ENCODE measurements at regions not wholly inside any gene's neighbourhood (a gene's known extent, or its start where the extent isn't known, plus 50 kb on each side); places are given as distances from the start of the nearest gene placed in this dataset.
A peak's percentile ranks its signal among the peaks of the same experiment; 100 is the strongest.

GRCh38 chr10:121128164-121128563, 277.0 kb downstream of the WDR11 start:
- H3K27me3 ChIP-seq: no peaks in the 10 kb centered on the region
- intact Hi-C loops (cut with DNase I; ENCODE audit: low total_unique reads) (no loop called here), in situ Hi-C loops (cut with MboI; ENCODE audit: low pct_ligation_motif_present in 1 of 4, low pct_unique_long_range_greater_than_20kb in 1 of 4, low sequenced_read_pairs in 3 of 4) (no loop called here)
- no peaks in the 10 kb centered on the region for H3K36me3 ChIP-seq
- DNase-seq: no peak
- TF ChIP-seq POLR2AphosphoS5 (IDR thresholded peaks at IDR 0.05) (no peak), EP300 (IDR thresholded peaks at IDR 0.05; ENCODE audit: low read depth) (no peak), POLR2A (IDR thresholded peaks at IDR 0.05) (no peak), CTCF (IDR thresholded peaks at IDR 0.05) (no peak)
- H3K9me3 ChIP-seq: no peaks in the 10 kb centered on the region
- H3K4me1 ChIP-seq: no peaks in the 10 kb centered on the region
- WGBS, 2 donors (ENCODE audit: low coverage in 1 of 2): 76 to 81% methylated on average over 9 to 10 of the region's 10 CpGs
- H3K27ac ChIP-seq: peak overlapping the region in 2 of 4 donors; percentile 17 to 36
- H3K4me3 ChIP-seq: no peak overlapping the region

- H3K27ac ChIP-seq: no peak overlapping the region
- H3K27me3 ChIP-seq: no peaks in the 10 kb centered on the region
- H3K4me1 ChIP-seq: no peaks in the 10 kb centered on the region
- no peaks in the 10 kb centered on the region for H3K36me3 ChIP-seq
- no peak overlapping the region for H3K4me3 ChIP-seq
- no peak for TF ChIP-seq POLR2AphosphoS5 (IDR thresholded peaks at IDR 0.05)
- TF ChIP-seq CTCF (IDR thresholded peaks at IDR 0.05): no peak
- TF ChIP-seq POLR2A (IDR thresholded peaks at IDR 0.05): no peak
- DNase-seq: no peak
- in situ Hi-C loops (cut with MboI; ENCODE audit: low pct_ligation_motif_present in 1 of 4, low pct_unique_long_range_greater_than_20kb in 1 of 4, low sequenced_read_pairs in 3 of 4) (no loop called here), intact Hi-C loops (cut with DNase I; ENCODE audit: low total_unique reads) (no loop called here)
- WGBS, 2 donors (ENCODE audit: low coverage in 1 of 2): 86% methylated on average over 5 of the region's 5 CpGs; no CpG with 5 or more reads in 1 of the 2 donors
- H3K9me3 ChIP-seq: no peaks in the 10 kb centered on the region
These were observed 278.1 kb downstream of the WDR11 start for GRCh38 chr10:121129266-121129665.

GRCh38 chr10:121130382-121130781, 279.2 kb downstream of the WDR11 start:
- no peaks in the 10 kb centered on the region for H3K9me3 ChIP-seq
- H3K36me3 ChIP-seq: no peaks in the 10 kb centered on the region
- no peak for TF ChIP-seq POLR2A (IDR thresholded peaks at IDR 0.05)
- no peak for TF ChIP-seq POLR2AphosphoS5 (IDR thresholded peaks at IDR 0.05)
- TF ChIP-seq CTCF (IDR thresholded peaks at IDR 0.05): no peak
- no peak for TF ChIP-seq EP300 (IDR thresholded peaks at IDR 0.05; ENCODE audit: low read depth)
- no peaks in the 10 kb centered on the region for H3K27me3 ChIP-seq
- DNase-seq: no peak
- no peak overlapping the region for H3K4me3 ChIP-seq
- no peaks in the 10 kb centered on the region for H3K4me1 ChIP-seq
- 93% methylated on average over 5 of the region's 5 CpGs; no CpG with 5 or more reads in 1 of the 2 donors for WGBS, 2 donors (ENCODE audit: low coverage in 1 of 2)
- H3K27ac ChIP-seq: no peak overlapping the region
- in situ Hi-C loops (cut with MboI; ENCODE audit: low pct_ligation_motif_present in 1 of 4, low pct_unique_long_range_greater_than_20kb in 1 of 4, low sequenced_read_pairs in 3 of 4): no loop called here
- intact Hi-C loops (cut with DNase I; ENCODE audit: low total_unique reads): no loop called here

- WGBS, 2 donors (ENCODE audit: low coverage in 1 of 2): 83% methylated on average over 4 to 5 of the region's 5 CpGs
These were observed 279.9 kb downstream of the WDR11 start for GRCh38 chr10:121131014-121131413.

More at GRCh38 chr10:121131014-121131413, 279.9 kb downstream of the WDR11 start:
- intact Hi-C loops (cut with DNase I; ENCODE audit: low total_unique reads): no loop called here
- Histone ChIP-seq H3K27ac (no peak overlapping the region), H3K9me3 (no peaks in the 10 kb centered on the region), H3K4me3 (no peak overlapping the region), H3K36me3 (no peaks in the 10 kb centered on the region), H3K27me3 (no peaks in the 10 kb centered on the region), H3K4me1 (no peaks in the 10 kb centered on the region)
- in situ Hi-C loops (cut with MboI; ENCODE audit: low pct_ligation_motif_present in 1 of 4, low pct_unique_long_range_greater_than_20kb in 1 of 4, low sequenced_read_pairs in 3 of 4): no loop called here
- no peak for TF ChIP-seq CTCF (IDR thresholded peaks at IDR 0.05)
- TF ChIP-seq EP300 (IDR thresholded peaks at IDR 0.05; ENCODE audit: low read depth): no peak
- no peak for TF ChIP-seq POLR2A (IDR thresholded peaks at IDR 0.05)
- DNase-seq: no peak
